ENCODE measurements at regions not wholly inside any gene's neighbourhood (a gene's known extent, or its start where the extent isn't known, plus 50 kb on each side); places are given as distances from the start of the nearest gene placed in this dataset.

DNA sequence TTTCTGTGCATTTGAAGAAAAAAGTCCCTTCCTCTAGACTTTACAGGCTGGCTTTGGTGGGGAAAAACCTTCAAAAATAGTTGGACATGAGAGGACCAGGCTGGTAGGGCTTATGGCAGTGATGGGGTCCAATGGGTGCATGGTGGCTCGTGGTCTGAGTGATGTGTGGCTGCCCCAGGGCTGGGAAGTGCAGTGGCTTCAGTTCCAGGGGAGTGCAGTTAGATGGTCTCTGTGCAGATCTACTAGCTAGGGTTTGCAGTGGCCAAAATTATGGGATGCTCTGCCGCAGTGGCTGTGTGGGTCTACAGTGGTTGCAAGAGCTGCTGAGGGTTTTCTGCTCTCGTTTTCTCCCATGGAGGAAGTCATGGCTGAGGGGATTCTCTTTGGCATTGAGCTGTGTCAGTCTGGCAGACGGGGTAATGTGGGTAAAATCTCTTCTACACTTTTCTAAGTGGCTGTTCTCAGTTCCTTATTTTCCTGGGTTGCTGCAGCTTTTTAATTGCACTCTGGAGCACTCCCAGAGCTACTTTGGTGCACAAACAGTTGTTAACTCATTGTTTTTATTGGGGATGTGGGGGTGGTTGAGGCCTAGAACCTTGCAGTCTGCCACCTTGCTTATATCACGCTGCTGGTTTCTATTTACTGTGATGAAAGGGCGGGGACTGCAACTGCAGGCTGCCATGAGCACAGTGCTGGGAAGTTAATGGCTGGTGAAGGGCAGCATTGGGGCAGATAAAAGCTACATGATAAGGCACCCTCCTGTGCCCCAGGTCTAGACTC is 1324.6 kb downstream of the NSUN3 start (continued):
- TF ChIP-seq, protein P1, sequence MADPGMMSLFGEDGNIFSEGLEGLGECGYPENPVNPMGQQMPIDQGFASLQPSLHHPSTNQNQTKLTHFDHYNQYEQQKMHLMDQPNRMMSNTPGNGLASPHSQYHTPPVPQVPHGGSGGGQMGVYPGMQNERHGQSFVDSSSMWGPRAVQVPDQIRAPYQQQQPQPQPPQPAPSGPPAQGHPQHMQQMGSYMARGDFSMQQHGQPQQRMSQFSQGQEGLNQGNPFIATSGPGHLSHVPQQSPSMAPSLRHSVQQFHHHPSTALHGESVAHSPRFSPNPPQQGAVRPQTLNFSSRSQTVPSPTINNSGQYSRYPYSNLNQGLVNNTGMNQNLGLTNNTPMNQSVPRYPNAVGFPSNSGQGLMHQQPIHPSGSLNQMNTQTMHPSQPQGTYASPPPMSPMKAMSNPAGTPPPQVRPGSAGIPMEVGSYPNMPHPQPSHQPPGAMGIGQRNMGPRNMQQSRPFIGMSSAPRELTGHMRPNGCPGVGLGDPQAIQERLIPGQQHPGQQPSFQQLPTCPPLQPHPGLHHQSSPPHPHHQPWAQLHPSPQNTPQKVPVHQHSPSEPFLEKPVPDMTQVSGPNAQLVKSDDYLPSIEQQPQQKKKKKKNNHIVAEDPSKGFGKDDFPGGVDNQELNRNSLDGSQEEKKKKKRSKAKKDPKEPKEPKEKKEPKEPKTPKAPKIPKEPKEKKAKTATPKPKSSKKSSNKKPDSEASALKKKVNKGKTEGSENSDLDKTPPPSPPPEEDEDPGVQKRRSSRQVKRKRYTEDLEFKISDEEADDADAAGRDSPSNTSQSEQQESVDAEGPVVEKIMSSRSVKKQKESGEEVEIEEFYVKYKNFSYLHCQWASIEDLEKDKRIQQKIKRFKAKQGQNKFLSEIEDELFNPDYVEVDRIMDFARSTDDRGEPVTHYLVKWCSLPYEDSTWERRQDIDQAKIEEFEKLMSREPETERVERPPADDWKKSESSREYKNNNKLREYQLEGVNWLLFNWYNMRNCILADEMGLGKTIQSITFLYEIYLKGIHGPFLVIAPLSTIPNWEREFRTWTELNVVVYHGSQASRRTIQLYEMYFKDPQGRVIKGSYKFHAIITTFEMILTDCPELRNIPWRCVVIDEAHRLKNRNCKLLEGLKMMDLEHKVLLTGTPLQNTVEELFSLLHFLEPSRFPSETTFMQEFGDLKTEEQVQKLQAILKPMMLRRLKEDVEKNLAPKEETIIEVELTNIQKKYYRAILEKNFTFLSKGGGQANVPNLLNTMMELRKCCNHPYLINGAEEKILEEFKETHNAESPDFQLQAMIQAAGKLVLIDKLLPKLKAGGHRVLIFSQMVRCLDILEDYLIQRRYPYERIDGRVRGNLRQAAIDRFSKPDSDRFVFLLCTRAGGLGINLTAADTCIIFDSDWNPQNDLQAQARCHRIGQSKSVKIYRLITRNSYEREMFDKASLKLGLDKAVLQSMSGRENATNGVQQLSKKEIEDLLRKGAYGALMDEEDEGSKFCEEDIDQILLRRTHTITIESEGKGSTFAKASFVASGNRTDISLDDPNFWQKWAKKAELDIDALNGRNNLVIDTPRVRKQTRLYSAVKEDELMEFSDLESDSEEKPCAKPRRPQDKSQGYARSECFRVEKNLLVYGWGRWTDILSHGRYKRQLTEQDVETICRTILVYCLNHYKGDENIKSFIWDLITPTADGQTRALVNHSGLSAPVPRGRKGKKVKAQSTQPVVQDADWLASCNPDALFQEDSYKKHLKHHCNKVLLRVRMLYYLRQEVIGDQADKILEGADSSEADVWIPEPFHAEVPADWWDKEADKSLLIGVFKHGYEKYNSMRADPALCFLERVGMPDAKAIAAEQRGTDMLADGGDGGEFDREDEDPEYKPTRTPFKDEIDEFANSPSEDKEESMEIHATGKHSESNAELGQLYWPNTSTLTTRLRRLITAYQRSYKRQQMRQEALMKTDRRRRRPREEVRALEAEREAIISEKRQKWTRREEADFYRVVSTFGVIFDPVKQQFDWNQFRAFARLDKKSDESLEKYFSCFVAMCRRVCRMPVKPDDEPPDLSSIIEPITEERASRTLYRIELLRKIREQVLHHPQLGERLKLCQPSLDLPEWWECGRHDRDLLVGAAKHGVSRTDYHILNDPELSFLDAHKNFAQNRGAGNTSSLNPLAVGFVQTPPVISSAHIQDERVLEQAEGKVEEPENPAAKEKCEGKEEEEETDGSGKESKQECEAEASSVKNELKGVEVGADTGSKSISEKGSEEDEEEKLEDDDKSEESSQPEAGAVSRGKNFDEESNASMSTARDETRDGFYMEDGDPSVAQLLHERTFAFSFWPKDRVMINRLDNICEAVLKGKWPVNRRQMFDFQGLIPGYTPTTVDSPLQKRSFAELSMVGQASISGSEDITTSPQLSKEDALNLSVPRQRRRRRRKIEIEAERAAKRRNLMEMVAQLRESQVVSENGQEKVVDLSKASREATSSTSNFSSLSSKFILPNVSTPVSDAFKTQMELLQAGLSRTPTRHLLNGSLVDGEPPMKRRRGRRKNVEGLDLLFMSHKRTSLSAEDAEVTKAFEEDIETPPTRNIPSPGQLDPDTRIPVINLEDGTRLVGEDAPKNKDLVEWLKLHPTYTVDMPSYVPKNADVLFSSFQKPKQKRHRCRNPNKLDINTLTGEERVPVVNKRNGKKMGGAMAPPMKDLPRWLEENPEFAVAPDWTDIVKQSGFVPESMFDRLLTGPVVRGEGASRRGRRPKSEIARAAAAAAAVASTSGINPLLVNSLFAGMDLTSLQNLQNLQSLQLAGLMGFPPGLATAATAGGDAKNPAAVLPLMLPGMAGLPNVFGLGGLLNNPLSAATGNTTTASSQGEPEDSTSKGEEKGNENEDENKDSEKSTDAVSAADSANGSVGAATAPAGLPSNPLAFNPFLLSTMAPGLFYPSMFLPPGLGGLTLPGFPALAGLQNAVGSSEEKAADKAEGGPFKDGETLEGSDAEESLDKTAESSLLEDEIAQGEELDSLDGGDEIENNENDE (IDR thresholded peaks at IDR 0.05; ENCODE audit: insufficient replicate concordance, low read length) = no peak
- TF ChIP-seq EZH2 (IDR thresholded peaks at IDR 0.05; ENCODE audit: low read depth, low read length, severe bottlenecking) (no peak), CHD1 (IDR thresholded peaks at IDR 0.05; ENCODE audit: low read depth, low read length) (no peak)

Data from H1 (cell line).